ENCODE measurements at regions not wholly inside any gene's neighbourhood (a gene's known extent, or its start where the extent isn't known, plus 50 kb on each side); places are given as distances from the start of the nearest gene placed in this dataset.

DNA sequence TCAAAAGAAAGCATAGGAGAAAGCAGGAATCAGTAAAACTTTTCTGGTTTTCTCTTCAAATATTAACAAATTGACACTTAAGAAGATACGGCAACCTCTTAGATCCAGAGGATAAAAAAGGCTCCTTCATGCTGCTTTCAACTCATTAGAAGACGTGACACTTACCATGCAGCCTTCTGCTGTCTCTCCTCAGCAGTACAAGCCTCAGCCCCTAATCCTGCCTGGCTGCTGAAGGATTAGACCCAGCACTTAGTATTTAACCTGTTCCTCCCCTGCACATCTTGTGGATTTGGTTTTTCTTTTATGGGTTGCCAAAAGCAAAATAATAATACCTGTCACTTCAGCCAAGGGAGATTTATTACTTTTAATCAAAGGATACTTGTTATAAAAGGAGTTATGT, 108.4 kb downstream of the LYZL1 start:
- Histone ChIP-seq H2BK5ac (ENCODE audit: low read length) (no peak overlapping the region), H3K23ac (ENCODE audit: low read depth, low read length, poor library complexity) (no peak overlapping the region), H2BK120ac (ENCODE audit: low read depth, low read length) (no peak overlapping the region), H4K8ac (ENCODE audit: low read depth, low read length) (no peak overlapping the region), H2BK15ac (ENCODE audit: low read length) (no peak overlapping the region), H3K4me1 (ENCODE audit: control insufficient read depth in 2 of 2, insufficient read depth in 1 of 2, low read depth in 1 of 2, low read length in 2 of 2) (no peaks in the 10 kb centered on the region), H3K9ac (ENCODE audit: low read depth, low read length, poor library complexity) (no peak overlapping the region), H3K14ac (ENCODE audit: low read length) (no peak overlapping the region), H3K9me3 (replicated peaks in 1 of 2; ENCODE audit: control insufficient read depth in 2 of 2, insufficient read depth in 1 of 2, low read depth in 1 of 2, low read length in 2 of 2) (peaks cover 0 to 5% of the 10 kb centered on the region in 2 donors), H2AFZ (ENCODE audit: low read length) (no peak overlapping the region), H3K18ac (ENCODE audit: low read length) (no peak overlapping the region), H3K4me2 (ENCODE audit: insufficient read depth, low read length, poor library complexity, severe bottlenecking) (no peak overlapping the region), H4K91ac (ENCODE audit: low read depth, low read length, poor library complexity) (no peak overlapping the region), H3K36me3 (replicated peaks in 1 of 2; ENCODE audit: control insufficient read depth in 2 of 2, insufficient read depth in 2 of 2, low read length in 2 of 2) (no peaks in the 10 kb centered on the region), H3K27ac (replicated peaks; ENCODE audit: low read length) (no peak overlapping the region), H3K27me3 (ENCODE audit: control insufficient read depth in 3 of 3, insufficient read depth in 3 of 3, low read depth in 1 of 3, low read length in 3 of 3) (peaks cover 0 to 3% (median 0%) of the 10 kb centered on the region in 3 experiments), H2BK12ac (ENCODE audit: low read length) (no peak overlapping the region), H2AK5ac (ENCODE audit: low read depth, low read length) (no peak overlapping the region), H3K79me1 (ENCODE audit: low read depth, low read length) (no peaks in the 10 kb centered on the region), H3K4me3 (ENCODE audit: low read length in 2 of 2) (no peak overlapping the region), H3K4ac (ENCODE audit: low read length) (no peak overlapping the region)
- no peak for DNase-seq (ENCODE audit: low spot score)
- WGBS, 2 donors (ENCODE audit: extremely low coverage in 2 of 2, insufficient read length in 2 of 2, insufficient replicate concordance in 1 of 2), result no CpG with 5 or more reads among the region's 2 CpGs

DNA sequence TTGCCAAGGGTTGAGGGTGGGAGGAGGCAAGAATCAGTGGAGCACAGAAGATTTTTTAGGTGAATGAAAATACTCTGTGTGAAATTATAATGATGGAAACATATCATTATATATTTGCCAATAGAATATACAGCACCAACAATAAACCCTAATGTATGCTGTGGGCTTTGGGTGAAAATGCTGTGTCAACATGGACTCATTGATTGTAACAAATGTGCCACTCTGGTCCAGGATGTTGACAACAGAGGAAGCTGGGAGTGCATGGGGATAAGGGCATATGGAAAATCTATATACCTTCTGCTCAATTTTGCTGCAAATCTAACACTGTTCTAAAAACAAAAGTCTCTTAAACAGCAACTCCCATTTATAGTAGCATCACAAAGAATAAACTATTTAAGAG, 114.3 kb downstream of the LYZL1 start:
- Histone ChIP-seq H3K27ac (replicated peaks; ENCODE audit: low read length) (no peak overlapping the region), H3K79me1 (ENCODE audit: low read depth, low read length) (no peaks in the 10 kb centered on the region), H2BK5ac (ENCODE audit: low read length) (no peak overlapping the region), H3K9ac (ENCODE audit: low read depth, low read length, poor library complexity) (no peak overlapping the region), H2AFZ (ENCODE audit: low read length) (no peak overlapping the region), H3K36me3 (replicated peaks in 1 of 2; ENCODE audit: control insufficient read depth in 2 of 2, insufficient read depth in 2 of 2, low read length in 2 of 2) (no peaks in the 10 kb centered on the region), H3K18ac (ENCODE audit: low read length) (no peak overlapping the region), H4K8ac (ENCODE audit: low read depth, low read length) (no peak overlapping the region), H3K4me3 (ENCODE audit: low read length in 2 of 2) (no peak overlapping the region), H3K4ac (ENCODE audit: low read length) (no peak overlapping the region), H2BK12ac (ENCODE audit: low read length) (no peak overlapping the region), H3K14ac (ENCODE audit: low read length) (no peak overlapping the region), H3K4me1 (ENCODE audit: control insufficient read depth in 2 of 2, insufficient read depth in 1 of 2, low read depth in 1 of 2, low read length in 2 of 2) (no peaks in the 10 kb centered on the region), H3K23ac (ENCODE audit: low read depth, low read length, poor library complexity) (no peak overlapping the region), H4K91ac (ENCODE audit: low read depth, low read length, poor library complexity) (no peak overlapping the region), H3K9me3 (replicated peaks in 1 of 2; ENCODE audit: control insufficient read depth in 2 of 2, insufficient read depth in 1 of 2, low read depth in 1 of 2, low read length in 2 of 2) (peaks cover 6 to 7% of the 10 kb centered on the region in 2 donors), H2BK120ac (ENCODE audit: low read depth, low read length) (no peak overlapping the region), H2BK15ac (ENCODE audit: low read length) (no peak overlapping the region), H3K4me2 (ENCODE audit: insufficient read depth, low read length, poor library complexity, severe bottlenecking) (no peak overlapping the region), H2AK5ac (ENCODE audit: low read depth, low read length) (no peak overlapping the region), H3K27me3 (ENCODE audit: control insufficient read depth in 3 of 3, insufficient read depth in 3 of 3, low read depth in 1 of 3, low read length in 3 of 3) (no peaks in the 10 kb centered on the region)
- DNase-seq (ENCODE audit: low spot score), result no peak

DNA sequence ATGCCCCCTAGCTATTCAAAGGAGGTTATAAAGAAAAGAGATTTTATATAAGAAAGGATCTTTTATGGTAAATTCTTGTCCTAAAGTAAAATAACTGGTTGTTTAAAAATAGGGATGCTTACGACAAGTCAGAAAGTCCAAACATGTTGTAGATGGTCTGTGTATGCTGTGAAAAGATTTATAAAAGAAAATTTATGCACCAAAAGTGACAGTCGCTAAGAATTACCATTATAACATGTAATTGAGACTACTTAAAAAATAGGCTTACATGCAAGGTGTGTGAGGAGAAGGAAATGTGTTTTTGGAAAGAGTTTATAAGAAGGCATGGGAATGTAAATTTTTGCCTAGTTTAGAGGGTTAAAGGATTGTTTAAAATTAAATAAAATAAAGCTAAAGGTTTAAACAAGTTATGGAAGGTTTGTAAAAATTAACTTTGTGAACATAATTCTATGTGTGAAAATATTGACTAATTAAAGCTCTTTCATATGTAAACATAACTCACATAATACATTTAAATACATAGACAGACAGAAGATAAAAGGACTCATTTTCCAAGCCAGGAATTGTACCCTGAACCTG, 118.5 kb downstream of the LYZL1 start:
- H3K9me3 ChIP-seq (replicated peaks in 1 of 2; ENCODE audit: control insufficient read depth in 2 of 2, insufficient read depth in 1 of 2, low read depth in 1 of 2, low read length in 2 of 2), result peaks cover 8 to 10% of the 10 kb centered on the region in 2 donors
- no peak overlapping the region for H2AK5ac ChIP-seq (ENCODE audit: low read depth, low read length)
- H3K14ac ChIP-seq (ENCODE audit: low read length), result no peak overlapping the region
- no peak overlapping the region for H2BK15ac ChIP-seq (ENCODE audit: low read length)
- no peak overlapping the region for H3K4ac ChIP-seq (ENCODE audit: low read length)
- no peak overlapping the region for H3K18ac ChIP-seq (ENCODE audit: low read length)
- no peak overlapping the region for H4K8ac ChIP-seq (ENCODE audit: low read depth, low read length)
- no peak overlapping the region for H2AFZ ChIP-seq (ENCODE audit: low read length)
- no peak overlapping the region for H3K27ac ChIP-seq (replicated peaks; ENCODE audit: low read length)
- no peaks in the 10 kb centered on the region for H3K4me1 ChIP-seq (ENCODE audit: control insufficient read depth in 2 of 2, insufficient read depth in 1 of 2, low read depth in 1 of 2, low read length in 2 of 2)
- DNase-seq (ENCODE audit: low spot score), result peak; percentile 14
- no peak overlapping the region for H3K23ac ChIP-seq (ENCODE audit: low read depth, low read length, poor library complexity)
- no peak overlapping the region for H3K4me3 ChIP-seq (ENCODE audit: low read length in 2 of 2)
- H2BK120ac ChIP-seq (ENCODE audit: low read depth, low read length), result no peak overlapping the region
- no peak overlapping the region for H2BK5ac ChIP-seq (ENCODE audit: low read length)
- peaks cover 2% of the 10 kb centered on the region for H3K79me1 ChIP-seq (ENCODE audit: low read depth, low read length)
- H3K9ac ChIP-seq (ENCODE audit: low read depth, low read length, poor library complexity), result no peak overlapping the region
- H3K4me2 ChIP-seq (ENCODE audit: insufficient read depth, low read length, poor library complexity, severe bottlenecking), result no peak overlapping the region
- WGBS, 2 donors (ENCODE audit: extremely low coverage in 2 of 2, insufficient read length in 2 of 2, insufficient replicate concordance in 1 of 2), result no CpG with 5 or more reads among the region's 2 CpGs
- peaks cover 0 to 2% (median 0%) of the 10 kb centered on the region in 3 experiments for H3K27me3 ChIP-seq (ENCODE audit: control insufficient read depth in 3 of 3, insufficient read depth in 3 of 3, low read depth in 1 of 3, low read length in 3 of 3)
- no peaks in the 10 kb centered on the region for H3K36me3 ChIP-seq (replicated peaks in 1 of 2; ENCODE audit: control insufficient read depth in 2 of 2, insufficient read depth in 2 of 2, low read length in 2 of 2)
- H2BK12ac ChIP-seq (ENCODE audit: low read length), result no peak overlapping the region
- no peak overlapping the region for H4K91ac ChIP-seq (ENCODE audit: low read depth, low read length, poor library complexity)
